Large intestine (tissue), 3 donors: ENCODE measurements at regions not wholly inside any gene's neighbourhood (a gene's known extent, or its start where the extent isn't known, plus 50 kb on each side); places are given as distances from the start of the nearest gene placed in this dataset.

Experiments
- DNase-seq, 2 donors: peaks; one replicate each; pipeline versions ENCODE4 v3.0.0 to v3.0.0-alpha.2; 2013
- H3K27ac ChIP-seq: one replicate; pipeline ENCODE4 v1.5.1; 2013; ENCODE audit warnings: low read length
- H3K27me3 ChIP-seq: 2 replicates; pipeline ENCODE4 v1.6.1; 2013; ENCODE audit warnings: low read length; ENCODE audit not compliant: control insufficient read depth, insufficient read depth
- H3K36me3 ChIP-seq: 2 replicates; pipeline ENCODE4 v1.6.1; 2013; ENCODE audit warnings: low read length; ENCODE audit not compliant: control insufficient read depth, insufficient read depth
- H3K4me1 ChIP-seq: one replicate; pipeline ENCODE4 v1.6.1; 2013; ENCODE audit warnings: low read length; ENCODE audit not compliant: control insufficient read depth, insufficient read depth
- H3K4me3 ChIP-seq: one replicate; pipeline ENCODE4 v1.5.1; 2013; ENCODE audit warnings: low read length
- H3K9me3 ChIP-seq: one replicate; pipeline ENCODE4 v1.6.1; 2013; ENCODE audit warnings: mild to moderate bottlenecking, low read depth, low read length, moderate library complexity; ENCODE audit not compliant: control insufficient read depth
- WGBS: methylation state at CpG from one replicate; pipeline ENCODE4 v1.1.5; 2013; ENCODE audit warnings: low lambda C conversion rate; ENCODE audit not compliant: insufficient coverage; 5-methylcytosine and 5-hydroxymethylcytosine counted together

DNA sequence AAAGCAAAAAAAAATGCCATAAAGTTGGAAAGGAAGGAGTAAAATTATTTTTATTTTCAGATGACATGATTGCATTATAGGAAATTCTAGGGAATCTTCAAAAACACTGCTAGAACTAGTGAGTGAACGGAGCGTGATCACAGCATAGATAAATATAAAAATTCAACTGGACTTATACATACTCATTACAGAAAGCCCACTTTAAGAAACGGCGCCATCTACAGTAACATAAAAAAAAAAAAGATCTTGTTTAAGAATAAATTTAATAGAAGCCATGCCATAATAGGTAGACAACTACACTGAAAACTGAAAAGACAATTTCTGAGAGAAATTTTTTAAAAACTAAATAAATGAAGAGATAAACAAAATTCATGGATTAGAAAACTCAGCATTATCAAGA is 623.1 kb upstream of the MGMT start:
- Histone ChIP-seq H3K4me1 (no peaks in the 10 kb centered on the region), H3K4me3 (no peak overlapping the region), H3K36me3 (no peaks in the 10 kb centered on the region), H3K27me3 (no peaks in the 10 kb centered on the region), H3K27ac (no peak overlapping the region), H3K9me3 (no peaks in the 10 kb centered on the region)
- no peak for DNase-seq
- 80% methylated on average over 1 of the region's 4 CpGs for WGBS

- no peaks in the 10 kb centered on the region for H3K36me3 ChIP-seq
- no peak overlapping the region for H3K4me3 ChIP-seq
- no peaks in the 10 kb centered on the region for H3K27me3 ChIP-seq
- H3K27ac ChIP-seq: no peak overlapping the region
- DNase-seq: no peak
- no peaks in the 10 kb centered on the region for H3K9me3 ChIP-seq
- no CpG with 5 or more reads among the region's 3 CpGs for WGBS
- H3K4me1 ChIP-seq: no peaks in the 10 kb centered on the region
Measured at GRCh38 chr10:128846927-128847326, 620.1 kb upstream of the MGMT start.

- no peaks in the 10 kb centered on the region for H3K4me1 ChIP-seq
- H3K9me3 ChIP-seq: no peaks in the 10 kb centered on the region
- no CpG with 5 or more reads among the region's 5 CpGs for WGBS
- DNase-seq: no peak
- no peaks in the 10 kb centered on the region for H3K27me3 ChIP-seq
- H3K36me3 ChIP-seq: no peaks in the 10 kb centered on the region
- no peak overlapping the region for H3K4me3 ChIP-seq
- no peak overlapping the region for H3K27ac ChIP-seq
Measured at GRCh38 chr10:128848810-128849209, 618.2 kb upstream of the MGMT start.

DNA sequence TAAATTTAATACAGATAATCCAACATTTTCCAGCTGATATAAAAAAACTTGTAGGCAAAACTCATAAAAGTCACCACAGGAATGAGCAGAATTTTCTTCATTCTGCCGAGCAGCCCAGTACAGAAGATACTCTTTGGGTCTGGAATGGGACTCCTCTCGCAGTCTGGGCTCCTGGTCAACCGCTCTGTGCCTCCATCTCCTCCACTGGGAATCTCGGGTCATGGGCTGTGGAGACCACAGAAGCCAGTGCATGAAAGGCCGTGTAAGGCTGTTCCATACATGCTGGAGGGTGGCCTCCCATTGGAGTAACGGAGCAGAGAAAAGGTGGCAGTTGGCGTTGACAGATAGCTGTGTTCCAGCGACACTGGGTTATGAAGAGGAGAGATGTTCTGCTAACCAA is 616.4 kb upstream of the MGMT start:
- DNase-seq: no peak
- WGBS: no CpG with 5 or more reads among the region's 8 CpGs
- peaks cover 15% of the 10 kb centered on the region for H3K4me1 ChIP-seq

GRCh38 chr10:128851281-128851680 is 615.8 kb upstream of the MGMT start:
- no peaks in the 10 kb centered on the region for H3K36me3 ChIP-seq
- H3K9me3 ChIP-seq: no peaks in the 10 kb centered on the region
- no peak overlapping the region for H3K4me3 ChIP-seq
- H3K27ac ChIP-seq: no peak overlapping the region
- DNase-seq: no peak
- H3K27me3 ChIP-seq: no peaks in the 10 kb centered on the region
- peaks cover 20% of the 10 kb centered on the region for H3K4me1 ChIP-seq
- WGBS: no CpG with 5 or more reads among the region's 2 CpGs

More for the DNA sequence above, 616.4 kb upstream of the MGMT start:
- no peak overlapping the region for H3K4me3 ChIP-seq
- no peak overlapping the region for H3K27ac ChIP-seq
- no peaks in the 10 kb centered on the region for H3K9me3 ChIP-seq
- H3K36me3 ChIP-seq: no peaks in the 10 kb centered on the region
- no peaks in the 10 kb centered on the region for H3K27me3 ChIP-seq

- no peaks in the 10 kb centered on the region for H3K36me3 ChIP-seq
- peaks cover 20% of the 10 kb centered on the region for H3K4me1 ChIP-seq
- H3K9me3 ChIP-seq: no peaks in the 10 kb centered on the region
- H3K27ac ChIP-seq: no peak overlapping the region
- no peak for DNase-seq
- H3K4me3 ChIP-seq: no peak overlapping the region
- no peaks in the 10 kb centered on the region for H3K27me3 ChIP-seq
- WGBS: 86% methylated on average over 1 of the region's 7 CpGs
Measured at GRCh38 chr10:128851726-128852125, 615.3 kb upstream of the MGMT start.

GRCh38 chr10:128852449-128852848 is 614.6 kb upstream of the MGMT start:
- H3K27ac ChIP-seq: no peak overlapping the region
- peaks cover 21% of the 10 kb centered on the region for H3K4me1 ChIP-seq
- no peak for DNase-seq
- no peaks in the 10 kb centered on the region for H3K27me3 ChIP-seq
- no peaks in the 10 kb centered on the region for H3K9me3 ChIP-seq
- 100% methylated on average over 1 of the region's 11 CpGs for WGBS
- no peak overlapping the region for H3K4me3 ChIP-seq
- H3K36me3 ChIP-seq: no peaks in the 10 kb centered on the region

DNA sequence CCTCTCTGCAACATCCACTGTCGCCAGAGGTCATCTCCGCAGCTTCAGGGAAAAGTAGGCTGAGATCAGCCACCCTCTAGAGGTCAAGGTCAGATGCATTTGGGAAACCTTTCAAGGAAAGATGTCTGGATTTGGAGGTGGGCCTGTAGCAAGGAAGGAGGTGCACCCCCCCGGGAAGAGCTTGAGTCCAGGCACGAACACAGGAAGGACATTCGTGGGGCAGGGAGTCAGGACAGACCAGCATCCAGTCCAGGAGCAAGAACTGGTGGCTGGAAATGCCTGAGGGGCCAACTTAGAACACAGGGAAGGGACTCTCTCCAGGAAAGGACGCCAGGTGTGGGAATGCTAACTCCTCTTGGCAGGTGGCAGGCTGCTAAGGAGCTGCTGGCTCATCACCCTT is 614.1 kb upstream of the MGMT start:
- Histone ChIP-seq H3K4me3 (no peak overlapping the region), H3K36me3 (no peaks in the 10 kb centered on the region), H3K27me3 (no peaks in the 10 kb centered on the region), H3K9me3 (no peaks in the 10 kb centered on the region), H3K4me1 (peaks cover 24% of the 10 kb centered on the region), H3K27ac (no peak overlapping the region)
- no peak for DNase-seq
- WGBS: no CpG with 5 or more reads among the region's 6 CpGs

- no CpG with 5 or more reads among the region's 8 CpGs for WGBS
- no peaks in the 10 kb centered on the region for H3K9me3 ChIP-seq
- no peaks in the 10 kb centered on the region for H3K27me3 ChIP-seq
Measured at GRCh38 chr10:128853537-128853936, 613.5 kb upstream of the MGMT start.

GRCh38 chr10:128854204-128854603 is 612.8 kb upstream of the MGMT start:
- H3K27ac ChIP-seq: no peak overlapping the region
- DNase-seq: no peak
- H3K27me3 ChIP-seq: no peaks in the 10 kb centered on the region
- H3K4me3 ChIP-seq: no peak overlapping the region
- no peaks in the 10 kb centered on the region for H3K9me3 ChIP-seq
- no peaks in the 10 kb centered on the region for H3K36me3 ChIP-seq
- peaks cover 31% of the 10 kb centered on the region for H3K4me1 ChIP-seq
- 100% methylated on average over 1 of the region's 1 CpG for WGBS

More at GRCh38 chr10:128853537-128853936, 613.5 kb upstream of the MGMT start:
- no peaks in the 10 kb centered on the region for H3K36me3 ChIP-seq
- no peak overlapping the region for H3K4me3 ChIP-seq
- peaks cover 30% of the 10 kb centered on the region for H3K4me1 ChIP-seq
- DNase-seq: no peak
- H3K27ac ChIP-seq: no peak overlapping the region

DNA sequence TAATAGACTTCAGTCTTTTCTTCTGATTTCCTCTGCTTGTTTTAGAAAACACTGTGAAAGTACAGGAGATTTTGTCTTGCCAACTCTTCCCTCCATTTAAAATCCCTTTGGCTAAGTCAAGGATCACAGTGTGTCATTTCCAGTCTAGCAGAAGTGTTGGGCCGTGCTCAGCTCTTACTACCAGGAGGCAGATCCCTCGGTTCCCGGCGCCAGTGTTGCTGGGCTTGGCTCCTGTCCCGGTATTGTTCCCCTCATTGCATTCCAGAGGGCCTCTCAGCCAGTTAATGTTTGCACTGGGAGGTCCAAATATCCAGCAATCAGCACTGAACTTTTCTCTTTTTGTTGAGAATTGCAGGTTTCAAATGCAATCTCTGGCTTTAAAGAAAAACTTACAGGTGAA is 612.1 kb upstream of the MGMT start:
- Histone ChIP-seq H3K27me3 (no peaks in the 10 kb centered on the region), H3K36me3 (no peaks in the 10 kb centered on the region), H3K9me3 (no peaks in the 10 kb centered on the region), H3K4me1 (peaks cover 31% of the 10 kb centered on the region), H3K4me3 (no peak overlapping the region), H3K27ac (peak overlapping the region; percentile 43)
- no CpG with 5 or more reads among the region's 5 CpGs for WGBS
- peak; percentile 77 to 85 for DNase-seq
